ENCODE measurements at regions not wholly inside any gene's neighbourhood (a gene's known extent, or its start where the extent isn't known, plus 50 kb on each side); places are given as distances from the start of the nearest gene placed in this dataset.

- no peak for DNase-seq
Measured at GRCh38 chr1:170273291-170274130, 127.8 kb downstream of the NTMT2 start.

- no peak for DNase-seq
Measured at GRCh38 chr1:170274131-170274501, 128.4 kb downstream of the NTMT2 start.

GRCh38 chr1:170277985-170278384 is 132.2 kb downstream of the NTMT2 start:
- no peak for DNase-seq

- DNase-seq = no peak
Measured at GRCh38 chr1:170284016-170284415, 138.3 kb downstream of the NTMT2 start.

GRCh38 chr1:170284512-170284911 is 138.8 kb downstream of the NTMT2 start:
- no peak for DNase-seq

GRCh38 chr1:170284951-170285350 is 139.2 kb downstream of the NTMT2 start:
- DNase-seq = no peak

- no peak for DNase-seq
Measured at GRCh38 chr1:170288155-170288554, 142.4 kb downstream of the NTMT2 start.

GRCh38 chr1:170290276-170290675 is 144.5 kb downstream of the NTMT2 start:
- DNase-seq = no peak

- no peak for DNase-seq
Measured at GRCh38 chr1:170290991-170291390, 145.2 kb downstream of the NTMT2 start.

- DNase-seq = no peak
Measured at GRCh38 chr1:170291516-170291915, 145.8 kb downstream of the NTMT2 start.

- no peak for DNase-seq
Measured at GRCh38 chr1:170296211-170296610, 150.5 kb downstream of the NTMT2 start.

GRCh38 chr1:170296642-170297041 is 150.9 kb downstream of the NTMT2 start:
- DNase-seq = no peak

GRCh38 chr1:170301596-170301995 is 155.8 kb downstream of the NTMT2 start:
- DNase-seq = no peak

GRCh38 chr1:170303034-170303433 is 157.3 kb downstream of the NTMT2 start:
- no peak for DNase-seq

GRCh38 chr1:170305777-170306512 is 160.2 kb downstream of the NTMT2 start:
- DNase-seq = no peak

GRCh38 chr1:170306513-170306910 is 160.8 kb downstream of the NTMT2 start:
- no peak for DNase-seq

GRCh38 chr1:170306948-170307347 is 161.2 kb downstream of the NTMT2 start:
- no peak for DNase-seq

GRCh38 chr1:170307426-170307825 is 161.7 kb downstream of the NTMT2 start:
- DNase-seq = no peak

- DNase-seq = no peak
Measured at GRCh38 chr1:170309389-170310013, 163.7 kb downstream of the NTMT2 start.

GRCh38 chr1:170310014-170310405 is 164.3 kb downstream of the NTMT2 start:
- DNase-seq = no peak

GRCh38 chr1:170310951-170311350 is 165.2 kb downstream of the NTMT2 start:
- DNase-seq = no peak

- no peak for DNase-seq
Measured at GRCh38 chr1:170313306-170313705, 167.5 kb downstream of the NTMT2 start.

GRCh38 chr1:170316270-170316669 is 170.5 kb downstream of the NTMT2 start:
- DNase-seq = no peak

- DNase-seq = no peak
Measured at GRCh38 chr1:170318141-170318540, 172.4 kb downstream of the NTMT2 start.
